KBM-7 (cell line): ENCODE measurements at regions not wholly inside any gene's neighbourhood (a gene's known extent, or its start where the extent isn't known, plus 50 kb on each side); places are given as distances from the start of the nearest gene placed in this dataset.
"Not testable (repeated sequence)": the region's sequence is repeated elsewhere in the genome, so short reads cannot be mapped to it uniquely, and the experiment has no call there.

Experiments used
- DNase-seq: peaks from one replicate; pipeline ENCODE4 v3.0.0-alpha.2; 2015
- in situ Hi-C: fragments of 300-500 bp; cut with MboI; formaldehyde crosslinking; loops from 2 replicates; pipeline ENCODE4 v1.14.3; 2020; ENCODE audit warnings: low sequenced_read_pairs, low pct_unique_long_range_greater_than_20kb, mixed read lengths

GRCh38 chr1:120995025-120995424 lies 105.5 kb downstream of the PPIAL4A start:
- DNase-seq, in situ Hi-C loops: not testable (repeated sequence)

DNA sequence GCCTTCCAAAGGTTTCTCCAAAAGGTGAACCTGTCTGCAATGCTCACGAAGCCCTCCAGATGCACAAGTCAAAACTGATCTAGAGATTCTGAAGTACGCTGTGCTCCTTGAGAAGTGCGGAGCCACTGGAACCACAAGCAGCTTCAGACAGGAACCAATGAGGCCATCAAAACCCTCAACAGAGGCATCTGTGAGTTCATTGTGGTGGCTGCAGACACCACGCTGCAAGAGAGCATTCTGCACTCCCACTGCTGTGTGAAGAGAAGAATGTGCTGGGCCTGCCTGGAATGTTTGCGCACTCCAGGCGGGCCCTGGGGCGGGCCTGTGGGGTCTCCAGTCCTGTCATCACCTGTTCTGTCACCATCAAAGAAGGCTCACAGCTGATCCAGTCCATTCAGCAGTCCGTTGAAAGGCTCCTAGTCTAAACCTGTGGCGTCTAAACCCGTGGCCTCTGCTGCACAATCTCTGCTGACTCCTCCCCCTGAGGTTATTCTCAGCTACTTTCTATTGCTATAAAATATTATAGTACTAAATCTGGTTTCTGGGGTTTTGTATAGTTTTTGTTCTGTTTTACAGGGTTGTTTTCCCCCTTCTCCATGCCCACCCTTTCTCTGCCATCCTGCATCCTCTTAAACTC lies 111.6 kb downstream of the PPIAL4A start:
- DNase-seq, in situ Hi-C loops: not testable (repeated sequence)

GRCh38 chr1:121003230-121003629 lies 113.7 kb downstream of the PPIAL4A start:
- DNase-seq, in situ Hi-C loops: not testable (repeated sequence)

DNA sequence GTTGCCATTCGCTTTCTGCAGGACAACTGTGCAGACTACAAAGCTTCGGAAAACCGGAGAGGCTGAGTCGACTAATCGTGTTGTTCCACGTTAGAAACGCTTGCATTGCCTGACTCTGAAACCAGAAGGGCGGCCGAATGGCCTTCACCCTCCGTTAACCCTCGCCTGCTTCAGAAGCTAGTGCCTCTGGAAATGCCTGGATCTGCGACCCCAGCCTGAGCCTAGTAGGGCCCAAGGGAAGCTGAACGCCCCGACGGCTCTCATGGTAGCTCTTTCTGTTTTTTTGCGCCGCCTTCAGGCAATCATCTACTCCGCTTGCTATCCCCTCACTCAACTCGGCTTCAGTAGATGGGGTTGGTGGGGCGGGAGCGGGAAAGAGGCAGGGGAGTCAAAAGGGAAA lies 117.3 kb downstream of the PPIAL4A start:
- DNase-seq, in situ Hi-C loops: not testable (repeated sequence)

GRCh38 chr1:121007755-121008154 lies 118.2 kb downstream of the PPIAL4A start:
- in situ Hi-C loops, result not testable (repeated sequence)

GRCh38 chr1:121008512-121009215 lies 119.1 kb downstream of the PPIAL4A start:
- DNase-seq, in situ Hi-C loops: not testable (repeated sequence)

More at GRCh38 chr1:121007755-121008154, 118.2 kb downstream of the PPIAL4A start:
- DNase-seq, result not testable (repeated sequence)

DNA sequence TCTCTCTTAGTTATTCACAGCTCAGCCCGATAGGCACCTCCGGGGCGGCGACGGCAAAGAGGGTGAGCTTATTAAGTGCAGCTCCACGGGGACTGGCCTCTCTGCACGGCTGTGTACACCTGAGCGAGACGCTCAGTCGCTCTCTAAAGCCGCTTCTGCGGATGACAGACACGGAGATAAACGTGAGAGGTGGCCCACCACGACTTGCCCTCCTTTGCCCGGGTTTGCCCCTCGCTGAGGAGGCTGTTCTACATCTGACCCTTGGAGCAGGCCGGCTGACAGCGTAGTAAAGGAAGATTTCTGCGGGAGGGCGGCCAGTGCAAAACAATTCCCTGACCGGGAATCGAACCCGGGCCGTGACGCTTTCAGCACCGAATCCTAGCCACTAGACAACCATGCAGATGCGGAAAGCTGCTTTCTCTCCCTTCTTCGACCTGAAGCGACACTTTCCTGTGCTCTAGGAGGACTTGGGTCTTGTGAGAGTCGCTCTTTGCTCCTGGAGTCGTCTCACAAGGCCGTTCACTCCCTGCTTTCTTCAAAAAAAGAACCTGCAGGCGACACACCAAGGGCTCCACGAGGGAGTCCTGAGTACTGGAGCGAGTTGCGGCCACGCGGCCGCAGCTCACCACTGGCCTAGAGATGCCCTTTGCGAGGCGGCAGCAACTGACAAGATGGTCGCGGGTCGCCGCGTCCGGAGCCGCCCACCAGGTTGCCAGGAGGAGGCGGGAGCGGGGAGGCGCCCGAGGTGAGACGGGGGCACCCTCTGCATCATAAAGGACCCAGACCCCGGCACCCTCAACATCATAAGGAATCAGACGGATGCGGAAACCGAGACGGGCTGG lies 119.9 kb downstream of the PPIAL4A start:
- in situ Hi-C loops, DNase-seq: not testable (repeated sequence)

DNA sequence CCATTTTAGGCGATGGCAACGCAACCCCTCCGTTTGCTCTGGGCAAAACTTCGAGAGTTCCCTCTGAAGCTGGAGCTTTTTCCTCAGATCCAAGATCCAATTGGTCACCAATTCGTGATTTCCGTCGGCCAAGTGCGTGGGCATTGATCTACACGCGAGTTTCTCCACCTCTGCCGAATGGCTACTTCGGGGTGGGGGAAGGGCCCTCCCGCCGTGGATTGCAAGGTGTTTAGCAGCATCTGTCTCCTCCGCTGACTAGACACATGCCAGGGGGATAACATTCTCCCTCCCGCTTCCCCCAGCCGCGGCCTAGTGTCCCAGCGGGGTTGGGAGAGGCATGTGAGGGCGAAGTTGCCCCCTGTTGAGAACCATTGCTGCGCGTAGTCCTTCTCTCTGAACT lies 120.6 kb downstream of the PPIAL4A start:
- in situ Hi-C loops, DNase-seq: not testable (repeated sequence)

DNA sequence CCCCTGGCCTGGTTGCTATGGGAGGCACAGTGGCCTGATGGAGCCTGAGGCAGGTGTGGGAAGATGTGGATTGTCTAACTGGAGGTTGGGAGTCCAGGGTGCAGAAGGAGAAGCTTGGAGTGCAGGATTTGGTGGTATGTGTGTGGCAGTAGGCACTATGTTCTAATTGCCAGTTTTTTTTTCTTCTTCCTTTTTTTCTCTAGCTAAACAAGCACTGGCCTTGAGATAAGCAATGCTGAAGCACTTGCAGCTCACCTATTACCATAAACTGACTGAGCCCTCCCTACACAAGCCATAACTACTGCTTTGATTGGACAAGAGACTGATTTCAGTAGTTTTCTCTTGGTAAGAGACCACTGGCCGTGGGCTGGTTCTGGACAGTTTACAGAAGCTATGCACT lies 123.6 kb downstream of the PPIAL4A start:
- peak; percentile 13 for DNase-seq
- in situ Hi-C loops, result not testable (repeated sequence)

DNA sequence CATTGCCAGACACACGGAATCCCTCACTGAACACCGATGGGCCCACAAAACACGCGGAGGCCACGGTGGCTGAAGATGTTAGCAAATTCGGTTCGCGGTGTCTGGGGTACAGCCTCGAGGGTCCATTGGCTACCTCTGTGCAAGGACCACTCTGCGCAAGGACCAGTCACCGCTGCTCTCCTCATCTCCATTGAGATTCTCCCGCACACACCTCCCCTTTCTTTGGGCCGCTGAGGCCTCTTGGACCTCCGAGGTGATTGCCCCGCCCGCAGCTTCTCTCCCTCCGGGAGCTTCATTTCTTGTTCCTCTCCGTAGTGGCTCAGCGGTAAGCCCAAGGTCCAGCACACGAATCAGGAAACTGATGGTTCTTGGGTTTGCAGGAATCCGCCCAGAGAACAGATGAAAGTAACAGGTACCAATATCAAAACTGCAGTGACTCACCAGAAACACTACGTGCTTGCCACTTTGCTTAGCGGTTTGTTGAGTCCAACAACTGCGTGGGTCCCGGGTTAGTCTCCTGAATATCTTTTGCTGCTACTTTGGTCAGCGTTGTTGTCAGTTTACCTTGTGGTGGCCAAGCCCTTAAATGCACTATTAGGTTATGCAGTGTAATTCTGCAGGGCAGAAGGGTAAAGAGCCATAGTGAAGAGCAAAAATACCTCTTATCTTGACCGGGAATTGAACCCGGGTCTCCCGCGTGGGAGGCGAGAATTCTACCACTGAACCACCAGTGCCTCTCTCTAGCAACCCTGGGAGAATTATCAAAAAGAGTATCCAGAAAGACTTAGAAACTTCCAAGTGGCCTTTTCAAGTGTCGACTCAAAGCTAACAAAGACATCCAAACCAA lies 126.8 kb downstream of the PPIAL4A start:
- in situ Hi-C loops, result not testable (repeated sequence)
- peak; percentile 83 for DNase-seq

DNA sequence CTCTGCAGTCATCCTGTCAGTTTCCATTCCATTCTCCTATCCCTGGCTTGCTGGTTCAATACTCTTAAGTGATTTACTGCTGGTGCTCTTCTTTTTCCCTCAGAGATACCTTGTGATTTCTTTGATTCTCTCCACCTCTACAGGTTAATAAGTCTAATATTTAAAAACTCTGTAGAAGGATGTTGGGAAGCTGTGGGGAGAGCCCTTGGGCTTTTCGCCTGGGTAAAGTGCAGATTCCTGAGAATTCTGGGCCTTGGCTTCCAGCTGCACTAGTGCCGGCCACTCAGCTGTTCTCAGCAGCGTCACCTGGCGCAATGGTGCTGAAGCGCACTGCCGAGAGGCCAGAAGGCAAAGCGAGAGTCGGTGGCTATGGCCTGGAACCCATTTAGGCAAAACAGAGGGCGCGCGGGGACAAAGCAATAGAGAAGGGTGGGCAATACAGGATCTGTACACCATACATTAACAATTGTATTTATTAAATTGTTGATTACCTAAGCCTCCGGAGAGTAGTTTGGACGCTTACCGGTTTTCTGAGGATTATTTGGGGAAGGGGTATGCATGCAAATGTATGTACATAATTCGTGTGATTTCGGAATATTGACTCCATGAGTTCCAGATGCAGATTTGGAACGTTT lies 130.3 kb downstream of the PPIAL4A start:
- DNase-seq, in situ Hi-C loops: not testable (repeated sequence)

- in situ Hi-C loops, result not testable (repeated sequence)
- DNase-seq, result peak; percentile 58
Measured at GRCh38 chr1:121020350-121021236, 131.0 kb downstream of the PPIAL4A start.

DNA sequence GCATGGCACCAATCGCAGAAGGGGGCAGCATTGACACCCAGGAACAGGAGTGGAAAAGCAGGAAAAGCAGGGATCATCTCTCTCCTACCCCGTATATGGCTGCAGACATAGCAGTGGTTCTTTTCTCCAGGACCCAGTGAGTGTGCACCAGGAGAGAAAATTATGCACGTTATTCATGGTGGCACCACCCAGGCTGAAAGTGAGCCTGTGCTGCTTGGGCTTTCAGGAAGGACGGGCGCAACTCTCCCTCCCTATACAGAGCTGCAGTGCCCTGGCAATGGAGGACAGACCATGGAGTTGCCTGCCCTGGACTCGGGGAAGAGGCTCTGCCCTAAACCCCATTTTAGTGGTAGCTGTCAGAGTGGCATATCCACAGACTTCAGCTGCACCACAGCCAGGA lies 132.1 kb downstream of the PPIAL4A start:
- DNase-seq, in situ Hi-C loops: not testable (repeated sequence)

DNA sequence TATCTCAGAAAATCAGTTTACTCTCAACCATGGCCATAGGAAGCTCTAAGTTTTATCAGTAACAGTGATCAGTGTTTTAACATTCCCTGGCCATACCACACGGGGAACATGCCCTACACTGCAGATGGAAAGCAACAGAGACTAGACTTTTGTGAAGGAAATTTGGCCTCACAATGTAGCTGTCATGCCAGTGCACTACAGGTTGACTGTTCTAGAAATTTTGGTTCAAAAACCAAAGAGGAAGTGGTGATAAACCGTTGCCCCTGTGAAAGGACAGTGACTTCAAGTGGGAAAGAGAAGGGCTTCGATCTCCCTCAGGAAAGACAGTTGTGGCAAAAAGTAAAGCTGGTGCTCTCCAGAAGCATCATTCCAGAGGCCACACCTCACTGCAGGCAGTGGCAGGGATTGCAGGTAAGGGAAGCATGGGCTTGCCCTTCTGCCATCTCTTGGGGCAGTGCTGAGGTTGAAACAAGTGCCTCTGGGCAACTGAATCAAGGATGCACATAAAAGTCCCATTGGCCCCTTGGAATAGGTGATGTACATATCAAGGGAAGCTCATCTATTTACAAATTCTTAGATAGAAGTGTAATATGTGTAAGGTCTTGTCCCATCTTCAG lies 143.4 kb downstream of the PPIAL4A start:
- DNase-seq, in situ Hi-C loops: not testable (repeated sequence)

- in situ Hi-C loops, DNase-seq: not testable (repeated sequence)
Measured at GRCh38 chr1:121036792-121037191, 147.2 kb downstream of the PPIAL4A start.

DNA sequence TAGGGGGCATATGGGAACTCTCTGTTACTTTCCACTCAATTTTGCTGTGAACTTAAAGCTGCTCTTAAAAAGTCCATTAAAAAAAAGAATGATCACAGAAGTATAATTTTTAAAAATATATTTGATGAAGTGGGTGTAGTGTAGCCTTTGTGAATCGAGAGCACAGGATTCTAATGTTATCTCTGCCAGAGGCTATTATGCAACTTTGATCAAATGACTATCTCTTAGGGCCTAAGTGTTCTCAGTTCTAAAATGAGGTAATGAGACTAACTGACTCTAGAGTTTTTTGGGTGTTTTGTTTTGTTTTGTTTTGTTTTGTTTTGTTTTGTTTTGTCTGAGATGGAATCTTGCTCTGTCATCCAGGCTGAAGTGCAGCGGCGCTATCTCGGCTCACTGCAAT lies 143.2 kb downstream of the FAM72B start:
- DNase-seq, in situ Hi-C loops: not testable (repeated sequence)

GRCh38 chr1:121041497-121041896 lies 142.6 kb downstream of the FAM72B start:
- in situ Hi-C loops, DNase-seq: not testable (repeated sequence)
